ENCODE measurements at regions not wholly inside any gene's neighbourhood (a gene's known extent, or its start where the extent isn't known, plus 50 kb on each side); places are given as distances from the start of the nearest gene placed in this dataset.

DNA sequence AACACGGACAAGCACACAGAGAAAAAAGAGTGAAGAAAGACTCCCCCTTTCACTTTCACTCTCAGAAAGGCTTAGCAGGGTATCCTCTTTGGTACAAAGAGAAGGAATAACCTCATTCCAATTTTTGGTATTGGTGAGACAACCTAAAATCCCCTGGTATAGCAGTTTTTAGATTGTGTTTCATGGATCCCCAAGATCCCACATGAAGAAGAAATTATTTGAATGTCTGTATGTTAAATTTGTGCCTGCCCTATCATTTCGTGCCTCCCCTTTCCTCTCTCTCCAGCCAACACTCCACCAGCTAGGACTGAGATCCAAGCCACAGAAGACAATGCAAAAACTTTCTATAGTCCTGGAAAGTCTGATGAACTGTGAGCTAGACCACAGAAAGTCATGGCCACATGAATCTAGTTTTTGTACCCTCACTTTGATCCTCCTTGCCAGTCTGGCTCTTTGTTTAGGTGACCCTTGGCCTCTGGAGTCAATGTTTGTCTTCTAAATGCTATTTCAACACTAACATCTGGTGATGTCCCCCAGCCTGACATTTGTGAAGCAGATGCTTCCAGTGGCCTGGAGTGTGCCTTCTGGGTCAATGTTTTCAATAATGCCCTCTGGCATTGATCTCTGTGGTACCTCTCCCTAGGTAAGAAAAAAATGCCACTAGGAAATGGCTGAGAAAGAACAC is 181.9 kb upstream of the BMP4 start:
- DNase-seq (ENCODE audit: low read depth in 1 of 2, low spot score in 1 of 2), result no peak
- in situ Hi-C loops (cut with HindIII; ENCODE audit: low pct_unique_long_range_greater_than_20kb, low sequenced_read_pairs), result no loop called here
- no peak for TF ChIP-seq JUND (IDR thresholded peaks at IDR 0.05; ENCODE audit: low read depth)

DNA sequence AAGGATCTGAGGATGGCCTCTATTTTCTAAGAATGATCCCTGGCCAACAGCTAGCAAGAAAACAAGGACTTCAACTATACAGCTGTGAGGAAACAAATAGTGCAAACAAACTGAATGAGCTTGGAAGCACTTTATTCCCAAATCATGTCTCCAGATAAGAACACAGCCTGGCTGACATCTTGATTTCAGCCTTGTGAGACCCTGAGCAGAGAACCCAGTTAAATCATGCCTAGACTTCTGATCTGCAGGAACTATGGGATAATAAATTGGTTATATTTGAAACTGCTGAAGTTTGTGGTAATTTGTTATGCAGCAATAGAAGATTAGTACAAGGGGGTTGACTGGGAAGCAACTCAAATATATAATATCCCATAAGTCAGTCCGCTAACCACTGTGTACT is 183.9 kb upstream of the BMP4 start:
- TF ChIP-seq JUND (IDR thresholded peaks at IDR 0.05; ENCODE audit: low read depth), result no peak
- no peak for DNase-seq (ENCODE audit: low read depth in 1 of 2, low spot score in 1 of 2)
- in situ Hi-C loops (cut with HindIII; ENCODE audit: low pct_unique_long_range_greater_than_20kb, low sequenced_read_pairs), result no loop called here

DNA sequence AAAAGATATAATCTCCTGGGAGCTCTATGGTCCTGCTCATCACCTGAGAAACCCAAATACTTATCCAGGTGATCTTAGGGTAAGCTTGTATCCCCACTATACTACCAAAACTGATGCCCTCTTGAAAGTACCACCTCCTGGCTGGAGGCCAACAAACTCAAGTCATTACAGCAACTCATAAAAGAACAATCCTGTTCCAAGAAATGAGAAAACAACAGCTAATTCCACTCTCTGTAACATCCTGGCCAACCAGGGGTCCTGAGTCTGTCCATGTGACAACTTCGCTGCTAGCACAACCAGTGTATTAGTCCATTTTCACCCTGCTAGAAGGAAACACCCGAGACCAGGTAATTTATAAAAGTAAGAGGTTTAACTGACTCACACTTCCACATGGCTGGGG is 190.0 kb upstream of the BMP4 start:
- in situ Hi-C loops (cut with HindIII; ENCODE audit: low pct_unique_long_range_greater_than_20kb, low sequenced_read_pairs), result no loop called here
- TF ChIP-seq JUND (IDR thresholded peaks at IDR 0.05; ENCODE audit: low read depth), result no peak
- DNase-seq (ENCODE audit: low read depth in 1 of 2, low spot score in 1 of 2), result no peak

DNA sequence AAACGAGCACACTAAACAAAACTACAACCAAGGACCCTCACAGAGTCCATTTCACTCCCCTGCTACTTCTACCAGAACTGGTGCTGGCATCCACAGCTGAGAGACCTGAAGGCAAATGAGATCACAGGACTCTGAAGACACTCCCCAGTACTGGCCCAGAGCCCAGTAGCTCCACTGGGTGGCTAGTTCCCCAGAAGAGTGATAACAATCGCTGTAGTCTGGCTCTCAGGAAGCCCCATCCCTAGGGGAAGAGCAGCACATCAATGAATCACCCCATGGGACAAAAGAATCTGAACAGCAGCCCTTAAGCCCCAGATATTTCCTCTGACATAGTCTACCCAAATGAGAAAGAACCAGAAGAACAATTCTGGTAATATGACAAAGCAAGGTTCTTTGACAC is 190.7 kb upstream of the BMP4 start:
- in situ Hi-C loops (cut with HindIII; ENCODE audit: low pct_unique_long_range_greater_than_20kb, low sequenced_read_pairs), result no loop called here
- no peak for DNase-seq (ENCODE audit: low read depth in 1 of 2, low spot score in 1 of 2)
- no peak for TF ChIP-seq JUND (IDR thresholded peaks at IDR 0.05; ENCODE audit: low read depth)

DNA sequence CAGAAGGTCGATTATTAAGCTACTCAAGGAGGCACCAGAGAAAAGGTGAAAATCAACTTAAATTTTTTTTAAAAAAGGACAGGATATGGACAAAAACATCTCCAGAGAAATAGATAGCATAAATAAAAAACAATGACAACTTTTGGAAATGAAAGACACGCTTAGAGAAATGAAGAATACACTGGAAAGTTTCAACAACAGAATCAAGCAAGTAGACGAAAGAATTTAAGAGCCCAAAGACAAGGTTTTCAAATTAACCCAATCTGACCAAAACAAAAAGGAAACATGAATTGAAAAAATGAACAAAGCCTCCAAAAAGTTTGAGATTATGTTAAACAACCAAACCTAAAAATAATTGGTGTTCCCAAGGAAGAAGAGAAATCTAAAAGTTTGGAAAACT is 191.1 kb upstream of the BMP4 start:
- in situ Hi-C loops (cut with HindIII; ENCODE audit: low pct_unique_long_range_greater_than_20kb, low sequenced_read_pairs), result no loop called here
- DNase-seq (ENCODE audit: low read depth in 1 of 2, low spot score in 1 of 2), result no peak
- no peak for TF ChIP-seq JUND (IDR thresholded peaks at IDR 0.05; ENCODE audit: low read depth)

DNA sequence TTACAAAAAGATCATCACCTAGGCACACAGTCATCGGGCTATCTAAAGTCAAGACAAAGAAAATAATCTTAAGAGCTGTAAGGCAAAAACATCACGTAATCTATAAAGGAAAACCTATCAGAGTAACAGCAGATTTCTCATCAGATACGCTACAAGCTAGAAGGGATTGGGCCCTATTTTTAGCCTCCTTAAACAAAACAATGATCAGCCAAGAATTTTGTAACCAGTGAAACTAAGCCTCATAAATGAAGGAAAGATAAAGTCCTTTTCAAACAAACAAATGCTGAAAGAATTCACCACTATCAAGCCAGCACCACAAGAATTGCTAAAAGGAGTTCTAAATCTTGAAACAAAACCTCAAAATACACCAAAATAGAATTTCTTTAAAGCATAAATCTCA is 191.6 kb upstream of the BMP4 start:
- in situ Hi-C loops (cut with HindIII; ENCODE audit: low pct_unique_long_range_greater_than_20kb, low sequenced_read_pairs), result no loop called here
- no peak for TF ChIP-seq JUND (IDR thresholded peaks at IDR 0.05; ENCODE audit: low read depth)
- DNase-seq (ENCODE audit: low read depth in 1 of 2, low spot score in 1 of 2), result no peak

DNA sequence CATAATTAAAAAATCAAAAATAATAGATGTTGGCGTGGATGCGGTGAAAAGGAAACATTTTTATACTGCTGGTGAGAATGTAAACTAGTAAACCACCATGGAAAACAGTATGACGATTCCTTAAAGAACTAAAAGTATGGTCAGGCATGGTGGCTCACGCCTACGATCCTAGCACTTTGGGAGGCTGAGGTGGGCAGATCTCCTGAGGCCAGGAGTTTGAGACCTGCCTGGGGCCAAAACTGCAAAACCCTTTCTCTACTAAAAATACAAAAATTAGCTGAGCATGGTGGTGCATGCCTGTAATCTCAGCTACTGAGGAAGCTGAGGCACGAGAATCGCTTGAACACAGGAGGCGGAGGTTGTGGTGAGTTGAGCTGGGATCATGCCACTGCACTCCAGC is 195.7 kb upstream of the BMP4 start:
- no peak for DNase-seq (ENCODE audit: low read depth in 1 of 2, low spot score in 1 of 2)
- in situ Hi-C loops (cut with HindIII; ENCODE audit: low pct_unique_long_range_greater_than_20kb, low sequenced_read_pairs), result no loop called here

DNA sequence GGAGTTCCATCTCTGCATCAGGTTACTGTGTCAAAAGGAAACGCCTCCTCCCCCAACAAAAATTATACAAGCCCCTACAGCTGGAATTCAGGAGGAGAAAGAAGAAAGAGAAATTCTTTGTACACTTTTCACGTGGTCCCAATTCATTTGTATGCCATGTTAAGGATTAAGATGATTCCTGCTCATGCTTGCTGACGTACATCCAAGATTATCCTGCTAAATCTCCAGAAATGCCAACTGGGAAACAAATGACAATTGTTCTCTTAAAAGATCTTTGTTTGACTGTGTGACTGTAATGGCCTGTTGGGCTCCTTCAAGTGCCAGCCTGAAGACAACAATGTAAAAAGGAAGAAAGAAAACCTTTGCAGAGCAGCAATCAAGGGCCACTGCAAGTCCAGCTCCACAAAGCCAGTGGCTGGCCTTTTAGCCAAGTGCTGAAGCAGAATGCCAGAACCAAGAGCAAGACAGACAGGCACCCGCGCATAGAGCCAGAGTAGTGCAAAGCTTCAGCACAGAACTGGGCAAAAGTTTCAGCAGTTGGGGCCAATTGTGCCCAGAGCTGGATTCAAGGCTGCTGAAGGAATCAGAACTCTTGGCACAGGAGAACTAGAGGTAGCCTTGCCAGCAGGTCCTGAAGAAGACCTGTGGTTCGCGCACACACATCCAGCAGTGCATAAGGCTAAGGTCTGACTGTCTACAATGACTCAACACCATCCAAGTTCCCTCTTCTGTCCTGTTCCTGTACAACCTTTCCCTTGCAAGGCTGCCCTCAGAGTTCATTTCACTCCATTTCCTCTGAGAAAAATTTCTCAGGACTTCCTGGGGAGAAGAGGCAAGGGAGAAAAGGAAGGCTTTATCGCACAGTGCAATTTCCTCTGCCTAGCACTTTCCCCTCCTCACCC is 209.7 kb upstream of the BMP4 start:
- in situ Hi-C loops (cut with HindIII; ENCODE audit: low pct_unique_long_range_greater_than_20kb, low sequenced_read_pairs), result no loop called here
- no peak for TF ChIP-seq JUND (IDR thresholded peaks at IDR 0.05; ENCODE audit: low read depth)
- DNase-seq (ENCODE audit: low read depth in 1 of 2, low spot score in 1 of 2), result no peak

More for the DNA sequence above, 195.7 kb upstream of the BMP4 start:
- no peak for TF ChIP-seq JUND (IDR thresholded peaks at IDR 0.05; ENCODE audit: low read depth)

DNA sequence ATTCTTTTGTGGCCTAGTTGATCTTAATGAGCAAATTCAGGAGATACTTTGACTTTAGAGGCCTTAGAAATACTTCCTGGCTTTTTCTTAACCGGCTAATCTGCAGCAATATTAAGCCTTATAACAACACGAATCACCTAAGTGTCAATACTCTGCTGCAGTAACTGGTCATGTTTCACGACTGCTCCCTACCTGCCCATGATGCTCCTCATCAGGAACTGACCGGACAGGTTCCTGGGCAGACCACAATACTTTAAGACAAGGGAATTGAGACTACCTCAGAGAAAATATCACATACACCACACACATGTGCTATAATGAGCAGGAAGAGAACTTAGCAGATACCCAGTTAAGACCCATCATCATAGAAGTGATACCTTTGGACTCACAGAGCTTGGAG is 211.9 kb upstream of the BMP4 start:
- in situ Hi-C loops (cut with HindIII; ENCODE audit: low pct_unique_long_range_greater_than_20kb, low sequenced_read_pairs), result no loop called here

DNA sequence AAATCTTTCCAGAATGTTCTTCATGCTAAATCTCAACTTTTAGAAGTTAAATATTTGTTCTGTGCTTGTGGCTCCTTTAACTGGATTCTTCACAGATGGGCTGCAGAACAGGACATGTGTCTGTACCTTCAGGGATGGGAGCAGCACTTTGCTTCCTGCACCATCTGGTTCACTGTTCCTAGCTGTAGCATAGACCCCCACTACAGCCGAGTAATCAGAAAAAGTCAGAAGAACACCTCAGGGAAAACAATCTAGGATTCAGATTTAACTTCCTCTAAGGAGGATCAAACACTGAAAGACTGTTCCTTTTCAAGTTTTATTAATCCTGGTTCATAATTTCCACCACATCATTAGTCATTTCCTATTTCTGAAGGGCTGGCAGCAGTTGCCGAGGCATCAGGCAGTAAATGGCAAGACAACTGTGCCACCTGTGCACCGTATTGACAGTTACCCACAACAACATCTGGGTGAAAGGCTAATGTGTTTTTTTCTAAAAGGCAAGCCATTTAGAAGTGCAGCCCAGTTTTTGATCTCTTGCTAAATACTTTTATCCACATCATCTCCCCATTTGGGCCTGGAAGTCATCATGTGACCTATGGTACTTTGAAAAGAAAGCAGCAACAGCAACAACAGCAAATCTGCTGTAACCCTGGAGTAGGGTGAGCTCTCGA is 212.8 kb upstream of the BMP4 start:
- no peak for DNase-seq (ENCODE audit: low read depth in 1 of 2, low spot score in 1 of 2)
- in situ Hi-C loops (cut with HindIII; ENCODE audit: low pct_unique_long_range_greater_than_20kb, low sequenced_read_pairs), result no loop called here
- TF ChIP-seq JUND (IDR thresholded peaks at IDR 0.05; ENCODE audit: low read depth), result no peak

More for the DNA sequence above, 211.9 kb upstream of the BMP4 start:
- TF ChIP-seq JUND (IDR thresholded peaks at IDR 0.05; ENCODE audit: low read depth), result no peak
- DNase-seq (ENCODE audit: low read depth in 1 of 2, low spot score in 1 of 2), result peak in 1 of 2 experiments; percentile 59

DNA sequence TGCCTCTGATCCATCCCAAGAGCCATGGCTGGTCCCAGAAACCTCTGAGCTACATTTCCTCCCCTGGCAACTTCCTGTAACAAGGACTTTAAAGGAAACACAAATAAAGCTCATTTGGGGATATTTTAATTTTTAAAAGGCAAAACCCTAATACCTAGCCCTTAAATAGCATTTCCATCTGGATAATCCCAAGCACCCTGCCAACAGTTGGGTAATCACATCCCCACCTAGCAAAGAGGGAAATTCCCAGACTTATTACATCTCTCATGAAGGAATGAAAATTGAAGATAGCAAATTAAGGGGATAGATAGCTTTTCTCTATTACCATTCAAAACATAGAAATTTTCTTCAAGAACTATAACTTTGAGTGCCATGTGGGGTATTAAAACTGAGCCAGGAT is 213.7 kb upstream of the BMP4 start:
- in situ Hi-C loops (cut with HindIII; ENCODE audit: low pct_unique_long_range_greater_than_20kb, low sequenced_read_pairs), result no loop called here
- TF ChIP-seq JUND (IDR thresholded peaks at IDR 0.05; ENCODE audit: low read depth), result no peak
- no peak for DNase-seq (ENCODE audit: low read depth in 1 of 2, low spot score in 1 of 2)

DNA sequence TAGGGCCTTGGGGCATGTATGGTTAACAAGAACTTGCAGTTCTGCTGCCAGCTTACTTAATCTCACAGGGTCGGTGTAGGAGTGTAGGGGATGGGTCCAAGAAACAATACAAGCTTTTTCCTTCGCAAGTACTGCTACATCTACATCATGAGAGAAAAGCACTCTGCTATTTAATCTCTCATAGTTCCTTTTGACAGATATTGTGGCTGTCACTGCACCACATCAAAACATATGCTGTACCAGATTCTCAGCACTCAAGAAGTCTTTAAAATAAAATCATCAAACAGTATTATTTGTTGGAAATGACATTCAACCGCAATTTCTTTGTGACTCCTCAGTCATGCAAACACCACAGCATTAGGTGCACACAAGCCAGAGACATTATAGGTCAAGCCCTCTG is 215.5 kb upstream of the BMP4 start:
- no peak for TF ChIP-seq JUND (IDR thresholded peaks at IDR 0.05; ENCODE audit: low read depth)
- in situ Hi-C loops (cut with HindIII; ENCODE audit: low pct_unique_long_range_greater_than_20kb, low sequenced_read_pairs), result no loop called here
- DNase-seq (ENCODE audit: low read depth in 1 of 2, low spot score in 1 of 2), result no peak

DNA sequence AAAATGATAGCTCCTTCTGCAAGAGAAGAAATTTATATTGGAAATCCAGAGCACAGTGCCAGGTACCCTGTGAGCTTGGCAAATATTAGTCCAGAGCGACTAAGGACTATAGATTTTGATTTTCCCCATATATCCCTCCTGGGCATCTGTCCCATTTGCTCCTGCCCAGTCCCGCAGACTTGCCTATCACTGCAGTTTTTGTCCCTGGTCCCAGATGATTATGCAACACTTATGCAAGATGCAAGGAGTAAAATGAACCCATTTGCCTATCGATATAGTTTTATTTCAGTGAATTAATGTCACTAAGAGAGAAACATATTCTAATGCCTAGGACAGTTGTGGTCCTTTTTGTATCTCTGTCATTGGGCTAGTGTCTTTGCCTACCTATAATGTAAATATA is 215.9 kb upstream of the BMP4 start:
- in situ Hi-C loops (cut with HindIII; ENCODE audit: low pct_unique_long_range_greater_than_20kb, low sequenced_read_pairs), result no loop called here
- DNase-seq (ENCODE audit: low read depth in 1 of 2, low spot score in 1 of 2), result no peak

More for the DNA sequence above, 215.9 kb upstream of the BMP4 start:
- no peak for TF ChIP-seq JUND (IDR thresholded peaks at IDR 0.05; ENCODE audit: low read depth)

Data from T47D (cell line).